ENCODE measurements at regions not wholly inside any gene's neighbourhood (a gene's known extent, or its start where the extent isn't known, plus 50 kb on each side); places are given as distances from the start of the nearest gene placed in this dataset.

- no peak for TF ChIP-seq CTCF (IDR thresholded peaks at IDR 0.05; ENCODE audit: low read depth, low read length)
- H3K4me3 ChIP-seq (ENCODE audit: low read depth, low read length): no peak overlapping the region
- DNase-seq (ENCODE audit: low read depth, low spot score): no peak
- in situ Hi-C loops (cut with HindIII; ENCODE audit: low sequenced_read_pairs): no loop called here
Measured at GRCh38 chr7:156058248-156058647, 246.0 kb upstream of the SHH start.

DNA sequence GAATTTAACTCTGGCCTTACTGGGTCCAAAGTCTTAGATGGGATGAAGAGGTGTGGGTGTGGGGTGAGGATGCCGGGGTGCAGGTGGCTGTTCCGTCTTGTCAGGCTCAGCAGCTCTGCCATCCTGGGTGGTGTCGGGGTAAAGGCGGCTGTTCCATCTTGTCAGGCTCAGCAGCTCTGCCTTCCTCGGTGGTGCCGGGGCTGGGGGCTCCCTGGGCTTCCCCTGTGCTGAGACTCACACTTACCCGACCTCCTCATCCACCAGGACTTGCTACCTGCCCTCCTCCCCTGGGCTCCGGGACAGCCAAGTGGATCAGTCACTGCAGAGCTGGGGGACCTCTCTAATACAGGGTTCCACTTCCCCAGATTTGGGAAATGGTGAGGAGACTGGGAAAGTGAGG lies 244.3 kb upstream of the SHH start:
- TF ChIP-seq CTCF (IDR thresholded peaks at IDR 0.05; ENCODE audit: low read depth, low read length): no peak
- no peak for DNase-seq (ENCODE audit: low read depth, low spot score)
- H3K4me3 ChIP-seq (ENCODE audit: low read depth, low read length): no peak overlapping the region
- in situ Hi-C loops (cut with HindIII; ENCODE audit: low sequenced_read_pairs): no loop called here

DNA sequence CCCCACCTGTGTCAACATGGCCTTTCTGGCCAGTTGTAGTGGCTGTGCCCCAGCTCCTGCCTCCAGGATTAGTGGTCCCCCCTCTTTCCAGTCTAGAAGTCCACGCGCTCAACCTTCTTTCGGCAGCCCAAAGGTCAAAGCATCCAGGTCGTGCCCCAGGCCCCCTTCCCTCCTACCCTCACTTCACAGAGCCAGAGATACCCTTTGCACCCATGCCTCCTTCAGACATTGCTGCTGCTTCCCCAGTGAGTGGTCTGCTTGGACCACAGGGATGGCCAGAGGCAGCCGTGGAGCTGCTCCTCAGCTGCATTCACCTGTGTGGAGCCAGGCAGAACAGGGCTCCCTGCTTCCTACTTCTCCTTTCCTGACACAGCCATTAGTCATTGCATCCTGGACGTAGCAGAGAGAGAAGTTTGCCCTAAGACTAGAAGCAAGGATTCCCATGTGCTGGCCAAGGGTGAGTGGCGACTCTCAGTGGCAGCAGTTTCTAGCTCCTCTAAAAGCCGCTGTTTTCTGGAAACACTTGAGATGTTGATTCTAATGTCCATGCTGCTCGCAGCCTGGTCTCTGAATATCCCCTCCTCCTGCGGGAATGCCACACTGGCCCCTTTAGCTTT lies 243.1 kb upstream of the SHH start:
- H3K4me3 ChIP-seq (ENCODE audit: low read depth, low read length): no peak overlapping the region
- DNase-seq (ENCODE audit: low read depth, low spot score): no peak
- TF ChIP-seq CTCF (IDR thresholded peaks at IDR 0.05; ENCODE audit: low read depth, low read length): no peak
- in situ Hi-C loops (cut with HindIII; ENCODE audit: low sequenced_read_pairs): no loop called here

DNA sequence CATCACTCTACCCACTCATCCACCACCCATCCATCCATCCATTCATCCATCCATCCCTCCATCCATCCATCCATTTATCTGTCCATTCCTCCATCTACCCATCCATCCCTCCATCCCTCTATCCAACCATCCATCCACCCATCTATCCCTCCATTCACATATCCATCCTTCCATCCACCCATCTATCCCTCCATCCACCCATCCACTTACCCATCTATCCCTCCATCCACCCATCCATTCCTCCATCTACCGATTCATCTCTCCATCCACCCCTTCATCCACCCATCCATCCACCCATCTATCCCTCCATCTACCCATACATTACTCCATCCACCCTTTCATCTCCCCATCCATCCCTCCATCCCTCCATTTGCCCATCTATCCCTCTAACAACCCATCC lies 239.6 kb upstream of the SHH start:
- no peak for TF ChIP-seq CTCF (IDR thresholded peaks at IDR 0.05; ENCODE audit: low read depth, low read length)
- H3K4me3 ChIP-seq (ENCODE audit: low read depth, low read length): no peak overlapping the region

GRCh38 chr7:156050636-156051569 lies 238.6 kb upstream of the SHH start:
- no peak for TF ChIP-seq CTCF (IDR thresholded peaks at IDR 0.05; ENCODE audit: low read depth, low read length)
- in situ Hi-C loops (cut with HindIII; ENCODE audit: low sequenced_read_pairs): no loop called here
- no peak overlapping the region for H3K4me3 ChIP-seq (ENCODE audit: low read depth, low read length)
- DNase-seq (ENCODE audit: low read depth, low spot score): no peak

More for the DNA sequence above, 239.6 kb upstream of the SHH start:
- DNase-seq (ENCODE audit: low read depth, low spot score): no peak
- in situ Hi-C loops (cut with HindIII; ENCODE audit: low sequenced_read_pairs): no loop called here

GRCh38 chr7:156049366-156049765 lies 237.1 kb upstream of the SHH start:
- H3K4me3 ChIP-seq (ENCODE audit: low read depth, low read length): no peak overlapping the region
- no peak for DNase-seq (ENCODE audit: low read depth, low spot score)
- no peak for TF ChIP-seq CTCF (IDR thresholded peaks at IDR 0.05; ENCODE audit: low read depth, low read length)
- in situ Hi-C loops (cut with HindIII; ENCODE audit: low sequenced_read_pairs): no loop called here
